ENCODE measurements at regions not wholly inside any gene's neighbourhood (a gene's known extent, or its start where the extent isn't known, plus 50 kb on each side); places are given as distances from the start of the nearest gene placed in this dataset.

GRCh38 chr3:79910337-79910736 lies 142.5 kb upstream of the ROBO1 start:
- FAIRE-seq (no peak), DNase-seq (ENCODE audit: low spot score) (no peak)

DNA sequence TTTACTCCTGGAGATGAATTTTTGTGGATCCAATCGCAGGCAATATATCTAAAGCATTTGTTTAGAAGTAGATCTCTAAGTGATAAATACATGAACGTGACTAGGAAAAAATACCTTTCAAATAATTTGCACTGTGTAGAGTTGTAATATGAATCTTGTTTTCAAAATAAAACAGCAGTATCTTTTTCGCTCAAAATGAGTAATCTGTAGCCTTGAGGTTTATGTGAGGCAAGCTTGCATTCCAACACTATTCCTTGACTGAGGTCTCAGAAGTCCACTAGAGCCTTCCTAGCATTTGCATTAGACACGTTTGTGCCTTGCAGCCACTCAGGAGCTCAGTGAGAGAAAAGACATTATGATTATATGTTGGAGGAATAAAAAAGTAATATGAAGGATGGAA lies 138.3 kb upstream of the ROBO1 start:
- no peak for FAIRE-seq
- no peak for DNase-seq (ENCODE audit: low spot score)

- FAIRE-seq (no peak), DNase-seq (ENCODE audit: low spot score) (no peak)
Observed at GRCh38 chr3:79902151-79902550, 134.4 kb upstream of the ROBO1 start.

DNA sequence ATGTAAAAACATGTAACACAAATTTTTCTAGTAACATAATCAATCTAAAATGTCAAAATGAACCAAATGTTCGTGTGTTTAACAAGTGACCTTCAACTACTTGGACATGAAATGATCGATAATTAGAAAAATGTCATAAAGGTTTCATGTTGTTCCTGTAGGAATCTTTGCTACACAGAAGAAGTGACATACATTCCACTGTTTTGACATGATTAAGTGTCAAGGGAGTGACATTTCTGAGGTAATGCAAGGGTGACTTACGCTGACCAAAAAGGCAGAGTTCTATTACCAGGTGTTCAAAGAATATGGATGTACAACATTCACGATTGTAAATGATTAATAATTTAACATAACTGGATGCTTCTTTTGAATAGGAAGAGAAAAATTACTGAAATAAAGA lies 131.1 kb upstream of the ROBO1 start:
- FAIRE-seq, result no peak
- no peak for DNase-seq (ENCODE audit: low spot score)

GRCh38 chr3:79896086-79896485 lies 128.3 kb upstream of the ROBO1 start:
- FAIRE-seq, result no peak
- DNase-seq (ENCODE audit: low spot score), result no peak

- FAIRE-seq (peak; percentile 9), DNase-seq (ENCODE audit: low spot score) (no peak)
Observed at GRCh38 chr3:79887213-79887612, 119.4 kb upstream of the ROBO1 start.

- no peak for FAIRE-seq
- no peak for DNase-seq (ENCODE audit: low spot score)
Observed at GRCh38 chr3:79886204-79886603, 118.4 kb upstream of the ROBO1 start.

- DNase-seq (ENCODE audit: low spot score) (no peak), FAIRE-seq (no peak)
Observed at GRCh38 chr3:79885407-79885806, 117.6 kb upstream of the ROBO1 start.

DNA sequence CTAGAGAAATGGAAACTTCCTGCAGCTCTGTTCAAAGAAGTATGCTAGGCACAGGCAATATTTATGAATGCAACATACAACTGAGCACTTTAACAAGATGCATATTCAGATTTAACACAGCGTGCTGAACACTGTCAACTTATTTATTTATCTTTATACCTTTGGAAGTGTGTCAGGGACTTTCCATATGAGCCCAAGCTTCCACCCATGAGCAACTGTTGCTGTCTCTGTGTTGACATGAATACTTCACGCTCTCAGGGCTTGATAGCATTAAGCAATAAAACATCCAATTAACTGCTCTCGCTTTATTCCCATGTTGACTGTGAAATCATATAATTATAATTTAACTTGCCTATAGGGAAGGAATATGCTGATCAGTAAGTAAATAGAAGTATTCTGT lies 116.6 kb upstream of the ROBO1 start:
- no peak for FAIRE-seq

GRCh38 chr3:79881431-79881830 lies 113.6 kb upstream of the ROBO1 start:
- DNase-seq (ENCODE audit: low spot score) (no peak), FAIRE-seq (no peak)

More for the DNA sequence above, 116.6 kb upstream of the ROBO1 start:
- no peak for DNase-seq (ENCODE audit: low spot score)

GRCh38 chr3:79878708-79879107 lies 110.9 kb upstream of the ROBO1 start:
- FAIRE-seq (no peak), DNase-seq (ENCODE audit: low spot score) (no peak)

DNA sequence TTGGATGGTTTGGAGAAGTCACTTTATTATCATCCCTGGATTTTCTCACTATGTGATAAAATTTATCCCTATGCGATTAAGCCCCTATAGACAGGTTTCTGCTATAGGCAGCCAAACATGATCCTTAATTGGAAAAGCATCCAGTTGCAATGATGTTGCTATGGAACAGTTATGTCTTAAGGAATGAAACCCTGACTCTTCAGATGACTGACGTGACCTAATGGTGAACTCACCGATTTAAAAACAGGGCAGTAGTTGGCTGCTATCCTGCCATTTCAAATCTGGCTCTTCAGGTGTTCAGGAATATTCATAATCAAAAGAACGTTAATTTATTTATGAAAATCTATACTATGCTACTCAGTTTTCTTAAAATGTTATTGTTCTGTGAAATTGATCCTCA lies 106.8 kb upstream of the ROBO1 start:
- FAIRE-seq (no peak), DNase-seq (ENCODE audit: low spot score) (no peak)

- no peak for DNase-seq (ENCODE audit: low spot score)
- FAIRE-seq, result no peak
Observed at GRCh38 chr3:79872483-79872882, 104.7 kb upstream of the ROBO1 start.

DNA sequence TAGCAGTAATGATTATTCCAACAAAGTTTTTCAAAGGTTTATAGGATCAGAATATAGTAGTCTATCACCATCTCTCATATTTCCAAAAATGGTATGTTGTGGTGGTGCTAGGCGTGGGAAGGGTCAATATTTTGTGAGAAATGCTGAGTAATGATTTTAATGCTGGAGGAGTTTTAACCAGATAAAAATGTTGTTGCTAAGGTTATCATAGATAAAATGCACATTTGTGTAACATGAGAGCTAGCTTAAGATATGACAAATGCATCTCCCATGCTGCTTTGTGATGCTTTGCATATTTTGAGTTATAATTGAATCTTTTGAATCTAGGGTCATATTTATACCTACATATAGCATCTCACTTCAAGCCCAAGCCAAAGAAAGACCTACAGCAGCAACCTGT lies 103.9 kb upstream of the ROBO1 start:
- DNase-seq (ENCODE audit: low spot score) (no peak), FAIRE-seq (no peak)

DNA sequence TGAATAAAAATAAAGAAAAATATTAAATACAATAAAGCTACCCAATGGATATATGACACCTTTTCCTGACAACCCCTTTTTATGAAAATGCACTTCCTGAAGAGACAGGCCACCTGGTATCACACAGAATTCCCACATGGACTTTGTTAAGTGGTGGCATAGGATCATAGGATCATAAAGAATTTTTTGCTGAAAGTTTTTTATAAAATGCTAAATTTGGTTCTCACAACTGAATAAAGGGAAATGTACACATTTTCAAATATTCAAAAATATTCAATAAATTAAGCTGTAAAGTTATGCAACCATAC lies 102.5 kb upstream of the ROBO1 start:
- FAIRE-seq, result no peak
- no peak for DNase-seq (ENCODE audit: low spot score)

DNA sequence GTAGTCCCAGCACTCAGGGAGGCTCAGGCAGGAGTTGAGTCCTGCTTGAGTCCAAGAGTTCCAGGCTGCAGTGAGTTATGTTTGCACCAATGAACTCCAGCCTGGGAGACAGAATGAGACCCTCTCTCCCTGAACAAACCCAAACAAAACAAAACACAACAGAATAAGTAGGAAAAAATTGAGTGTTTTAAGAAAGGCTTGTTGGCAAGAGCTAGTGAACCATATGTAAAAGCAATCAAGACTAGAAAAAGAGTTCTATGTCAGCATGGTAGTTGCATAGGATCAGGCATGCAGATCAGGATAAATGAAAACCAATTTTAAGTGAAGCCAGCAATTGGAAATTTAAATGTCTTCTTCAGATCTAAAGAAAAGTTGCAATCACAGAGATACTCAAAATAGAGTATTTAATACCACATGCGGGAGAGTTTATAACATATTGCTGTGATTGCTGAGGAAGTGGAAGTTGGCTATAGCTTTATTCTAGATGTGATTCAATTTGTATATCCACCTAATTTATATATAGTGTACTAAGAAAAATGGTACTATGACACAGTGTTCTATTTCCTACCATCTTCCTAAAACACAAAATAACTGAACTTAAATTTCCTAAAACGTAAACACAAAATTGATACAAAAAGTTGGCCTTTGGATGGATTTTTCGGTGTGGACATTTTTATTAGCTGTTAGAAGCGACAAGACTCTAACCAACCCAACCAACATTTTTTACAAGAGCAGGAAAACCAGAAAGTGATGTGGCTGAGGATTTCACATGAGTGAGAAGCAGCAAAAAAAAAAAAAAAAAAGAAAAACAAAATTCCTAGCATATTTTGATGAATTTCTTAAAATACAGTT lies 101.9 kb upstream of the ROBO1 start:
- FAIRE-seq, result no peak
- DNase-seq (ENCODE audit: low spot score), result no peak

GRCh38 chr3:79866162-79866561 lies 98.4 kb upstream of the ROBO1 start:
- no peak for DNase-seq (ENCODE audit: low spot score)
- FAIRE-seq, result no peak

DNA sequence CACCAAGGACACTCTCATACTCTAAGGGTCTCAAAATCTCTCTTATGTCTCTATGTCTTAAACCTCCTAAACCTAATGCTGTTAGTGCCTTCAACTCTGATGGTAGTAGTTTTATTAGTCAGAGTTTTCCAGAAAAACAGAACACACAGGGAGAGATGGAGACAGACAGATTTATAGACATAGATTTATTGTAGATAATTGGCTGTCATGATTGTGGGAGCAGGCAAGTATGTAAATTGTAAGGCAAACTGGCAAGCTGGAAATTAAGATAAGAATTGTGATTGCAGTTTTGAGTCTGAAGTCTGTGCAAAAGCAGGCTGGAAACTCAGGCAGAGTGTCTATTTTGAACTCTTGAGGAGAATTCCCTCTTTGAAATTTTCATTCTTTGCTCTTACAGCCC lies 96.3 kb upstream of the ROBO1 start:
- FAIRE-seq (no peak), DNase-seq (ENCODE audit: low spot score) (no peak)

DNA sequence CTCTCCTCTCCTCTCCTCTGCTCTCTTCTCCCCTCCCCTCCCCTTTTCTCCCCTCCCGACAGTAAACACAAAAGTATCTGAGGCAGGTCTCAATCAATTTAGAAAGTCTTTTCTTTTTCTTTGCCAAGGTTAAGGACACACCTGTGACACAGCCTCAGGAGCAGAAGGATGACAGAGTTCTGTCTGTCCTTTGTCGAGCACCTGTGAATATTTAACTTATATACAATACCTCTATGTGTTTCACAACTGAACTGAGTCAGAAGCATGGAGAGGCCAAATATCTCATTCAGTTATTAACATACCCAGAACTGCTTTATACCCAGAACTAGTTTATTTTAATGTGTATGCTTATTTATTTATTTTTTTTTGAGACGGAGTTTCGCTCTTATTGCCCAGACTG lies 81.1 kb upstream of the ROBO1 start:
- DNase-seq (ENCODE audit: low spot score) (no peak), FAIRE-seq (no peak)

DNA sequence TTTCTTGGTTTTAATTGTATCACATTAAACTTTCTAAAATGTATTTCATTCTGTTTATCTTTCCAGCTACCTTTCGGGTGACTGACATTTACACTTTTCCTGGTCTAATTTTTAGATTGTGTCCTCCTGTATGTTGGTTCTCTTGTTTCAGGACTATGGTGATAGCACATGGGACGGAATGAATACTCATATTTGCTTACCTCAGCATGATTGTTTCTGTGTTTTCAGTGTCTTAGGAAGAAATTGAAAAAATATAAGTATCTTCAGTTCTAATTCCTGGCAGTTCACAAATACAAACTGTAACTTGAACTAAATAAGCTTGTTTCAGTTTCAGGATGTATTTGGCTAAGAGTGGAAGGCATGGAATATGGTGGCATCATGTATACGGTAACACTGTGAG lies 80.1 kb upstream of the ROBO1 start:
- DNase-seq (ENCODE audit: low spot score), result no peak
- no peak for FAIRE-seq

- no peak for FAIRE-seq
Observed at GRCh38 chr3:79846148-79846933, 78.5 kb upstream of the ROBO1 start.

DNA sequence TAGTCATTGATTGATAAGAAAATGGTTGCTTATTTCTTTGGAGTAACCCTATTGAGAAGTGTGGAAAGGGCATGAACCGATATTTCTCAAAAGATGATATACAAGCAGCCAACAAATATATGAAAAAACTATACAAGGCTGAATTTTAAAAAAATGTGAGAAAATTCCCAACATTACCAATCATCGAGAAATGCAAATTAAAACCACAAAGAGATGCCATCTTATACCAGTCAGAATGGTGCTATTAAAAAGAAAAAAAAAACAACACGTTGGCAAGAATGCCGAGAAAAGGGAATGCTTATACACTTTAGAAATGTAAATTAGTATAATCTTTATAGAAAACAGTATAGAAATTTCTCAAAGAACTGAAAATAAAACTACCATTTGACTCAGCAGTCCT lies 77.7 kb upstream of the ROBO1 start:
- DNase-seq (ENCODE audit: low spot score) (no peak), FAIRE-seq (no peak)

More at GRCh38 chr3:79846148-79846933, 78.5 kb upstream of the ROBO1 start:
- DNase-seq (ENCODE audit: low spot score), result no peak

GRCh38 chr3:79844176-79844575 lies 76.4 kb upstream of the ROBO1 start:
- FAIRE-seq (no peak), DNase-seq (ENCODE audit: low spot score) (no peak)

Measured in urothelium cell line (cell line).